ENCODE measurements at regions not wholly inside any gene's neighbourhood (a gene's known extent, or its start where the extent isn't known, plus 50 kb on each side); places are given as distances from the start of the nearest gene placed in this dataset.

- no peak overlapping the region for H3K27ac ChIP-seq
- no peak for DNase-seq (ENCODE audit: low spot score)
- H3K27me3 ChIP-seq: peaks cover 12% of the 10 kb centered on the region
- H3K79me2 ChIP-seq: no peaks in the 10 kb centered on the region
- H3K4me1 ChIP-seq (ENCODE audit: insufficient read depth): no peaks in the 10 kb centered on the region
- H3K9me3 ChIP-seq (ENCODE audit: low read depth): no peaks in the 10 kb centered on the region
- no peaks in the 10 kb centered on the region for H4K20me1 ChIP-seq (ENCODE audit: insufficient read depth, poor library complexity, severe bottlenecking)
- H3K9me2 ChIP-seq (replicated peaks; ENCODE audit: insufficient read depth): no peaks in the 10 kb centered on the region
- TF ChIP-seq EZH2 (IDR thresholded peaks at IDR 0.05; ENCODE audit: borderline replicate concordance) (no peak), EZH2phosphoT487 (IDR thresholded peaks at IDR 0.05; ENCODE audit: low read depth, severe bottlenecking, unreplicated experiment) (no peak), CTCF (IDR thresholded peaks at IDR 0.05; ENCODE audit: poor library complexity) (no peak)
- H2AFZ ChIP-seq: no peak overlapping the region
- H3K4me2 ChIP-seq: no peak overlapping the region
- 90% methylated on average over 6 of the region's 6 CpGs for WGBS (ENCODE audit: low lambda C conversion rate, missing lambda C conversion rate)
- no peaks in the 10 kb centered on the region for H3K36me3 ChIP-seq (replicated peaks; ENCODE audit: insufficient read depth, low read depth)
- H3K4me3 ChIP-seq: no peak overlapping the region
Measured at GRCh38 chr19:32186542-32187330, 158.7 kb upstream of the ZNF507 start.

GRCh38 chr19:32188921-32189320, 156.5 kb upstream of the ZNF507 start:
- no peak for TF ChIP-seq CTCF (IDR thresholded peaks at IDR 0.05; ENCODE audit: poor library complexity)
- no peak for TF ChIP-seq EZH2phosphoT487 (IDR thresholded peaks at IDR 0.05; ENCODE audit: low read depth, severe bottlenecking, unreplicated experiment)
- TF ChIP-seq EZH2 (IDR thresholded peaks at IDR 0.05; ENCODE audit: borderline replicate concordance): no peak
- H3K4me3 ChIP-seq: no peak overlapping the region
- H3K36me3 ChIP-seq (replicated peaks; ENCODE audit: insufficient read depth, low read depth): no peaks in the 10 kb centered on the region
- no peaks in the 10 kb centered on the region for H3K79me2 ChIP-seq
- H3K27ac ChIP-seq: no peak overlapping the region
- H4K20me1 ChIP-seq (ENCODE audit: insufficient read depth, poor library complexity, severe bottlenecking): no peaks in the 10 kb centered on the region
- H2AFZ ChIP-seq: no peak overlapping the region
- H3K4me2 ChIP-seq: no peak overlapping the region
- WGBS (ENCODE audit: low lambda C conversion rate, missing lambda C conversion rate): 78% methylated on average over 2 of the region's 2 CpGs
- no peak for DNase-seq (ENCODE audit: low spot score)
- H3K9me3 ChIP-seq (ENCODE audit: low read depth): no peaks in the 10 kb centered on the region
- H3K27me3 ChIP-seq: peaks cover 12% of the 10 kb centered on the region
- no peaks in the 10 kb centered on the region for H3K9me2 ChIP-seq (replicated peaks; ENCODE audit: insufficient read depth)
- H3K4me1 ChIP-seq (ENCODE audit: insufficient read depth): no peaks in the 10 kb centered on the region

- Histone ChIP-seq H3K4me3 (no peak overlapping the region), H3K9me3 (ENCODE audit: low read depth) (no peaks in the 10 kb centered on the region), H3K27ac (no peak overlapping the region), H4K20me1 (ENCODE audit: insufficient read depth, poor library complexity, severe bottlenecking) (no peaks in the 10 kb centered on the region), H3K4me1 (ENCODE audit: insufficient read depth) (no peaks in the 10 kb centered on the region), H3K4me2 (no peak overlapping the region), H3K36me3 (replicated peaks; ENCODE audit: insufficient read depth, low read depth) (no peaks in the 10 kb centered on the region), H3K27me3 (peaks cover 12% of the 10 kb centered on the region), H3K9me2 (replicated peaks; ENCODE audit: insufficient read depth) (no peaks in the 10 kb centered on the region), H2AFZ (no peak overlapping the region), H3K79me2 (no peaks in the 10 kb centered on the region)
- TF ChIP-seq EZH2 (IDR thresholded peaks at IDR 0.05; ENCODE audit: borderline replicate concordance) (no peak), EZH2phosphoT487 (IDR thresholded peaks at IDR 0.05; ENCODE audit: low read depth, severe bottlenecking, unreplicated experiment) (no peak), CTCF (IDR thresholded peaks at IDR 0.05; ENCODE audit: poor library complexity) (no peak)
- no peak for DNase-seq (ENCODE audit: low spot score)
- WGBS (ENCODE audit: low lambda C conversion rate, missing lambda C conversion rate): 64% methylated on average over 6 of the region's 6 CpGs
Measured at GRCh38 chr19:32189956-32190706, 155.3 kb upstream of the ZNF507 start.
